ENCODE measurements at regions not wholly inside any gene's neighbourhood (a gene's known extent, or its start where the extent isn't known, plus 50 kb on each side); places are given as distances from the start of the nearest gene placed in this dataset.

- TF ChIP-seq BCL3 (IDR thresholded peaks at IDR 0.05) (no peak), TP53 (CRISPR knock-in tag; IDR thresholded peaks at IDR 0.05) (no peak), PBX3 (IDR thresholded peaks at IDR 0.05) (no peak), CBX2 (IDR thresholded peaks at IDR 0.05; ENCODE audit: borderline replicate concordance, low read depth) (no peak), CEBPB (IDR thresholded peaks at IDR 0.05) (no peak), CBX8 (IDR thresholded peaks at IDR 0.05) (no peak), ZC3H11A (IDR thresholded peaks at IDR 0.05) (no peak), POLR2A (IDR thresholded peaks at IDR 0.05; ENCODE audit: low read length) (no peak), BHLHE40 (IDR thresholded peaks at IDR 0.05; ENCODE audit: low read depth, low read length) (no peak), ZNF302 (CRISPR knock-in tag; IDR thresholded peaks at IDR 0.05) (no peak), EHF (CRISPR knock-in tag; IDR thresholded peaks at IDR 0.05) (no peak), HDAC2 (IDR thresholded peaks at IDR 0.05) (no peak)
Measured at GRCh38 chr10:83927166-83927565, 212.1 kb upstream of the GHITM start (continued).

- 2% methylated on average over 3 of the region's 3 CpGs for WGBS (ENCODE audit: missing lambda C conversion rate)
- no peak overlapping the region for H3K4me2 ChIP-seq
- TF ChIP-seq SMC3 (IDR thresholded peaks at IDR 0.05) (no peak), SREBF2 (IDR thresholded peaks at IDR 0.05) (no peak), FOSL2 (IDR thresholded peaks at IDR 0.05) (no peak), FOSL2 (CRISPR knock-in tag; IDR thresholded peaks at IDR 0.05) (no peak), BCL3 (IDR thresholded peaks at IDR 0.05) (no peak), HDAC2 (IDR thresholded peaks at IDR 0.05) (no peak), NR3C1 (IDR thresholded peaks at IDR 0.05) (no peak), MAZ (IDR thresholded peaks at IDR 0.05; ENCODE audit: borderline replicate concordance, low read depth, low read length) (no peak), RAD21 (conservative IDR thresholded peaks at IDR 0.05 in 1 of 2, IDR thresholded peaks at IDR 0.05 in 1 of 2) (no peak), JUN (IDR thresholded peaks at IDR 0.05) (no peak), KDM5A (IDR thresholded peaks at IDR 0.05) (no peak), PHF8 (IDR thresholded peaks at IDR 0.05; ENCODE audit: borderline replicate concordance, low read depth) (no peak)
- no peaks in the 10 kb centered on the region for H3K4me1 ChIP-seq
- ATAC-seq (no peak), FAIRE-seq (no peak), DNase-seq (ENCODE audit: low read depth in 1 of 2, low spot score in 1 of 2) (no peak)
- H3K9me3 ChIP-seq, result no peaks in the 10 kb centered on the region
- H3K27ac ChIP-seq, result no peak overlapping the region
- ChIA-PET CTCF (no interaction called here), POLR2A (no interaction called here)
- no peak overlapping the region for H3K4me3 ChIP-seq
Measured at GRCh38 chr10:83929399-83929798, 209.9 kb upstream of the GHITM start.

- ChIA-PET POLR2A (no interaction called here), CTCF (no interaction called here)
- no peak for FAIRE-seq
- DNase-seq (ENCODE audit: low read depth in 1 of 2, low spot score in 1 of 2), result no peak
- no peaks in the 10 kb centered on the region for H3K4me1 ChIP-seq
- no peak overlapping the region for H3K4me2 ChIP-seq
- H3K27ac ChIP-seq, result no peak overlapping the region
- ATAC-seq, result no peak
- H3K4me3 ChIP-seq, result no peak overlapping the region
- no peaks in the 10 kb centered on the region for H3K9me3 ChIP-seq
- no peak for TF ChIP-seq RFX5 (IDR thresholded peaks at IDR 0.05)
- no peak for TF ChIP-seq BHLHE40 (IDR thresholded peaks at IDR 0.05; ENCODE audit: low read depth, low read length)
- TF ChIP-seq CBX2 (IDR thresholded peaks at IDR 0.05; ENCODE audit: borderline replicate concordance, low read depth), result no peak
- no peak for TF ChIP-seq PHF8 (IDR thresholded peaks at IDR 0.05; ENCODE audit: borderline replicate concordance, low read depth)
- TF ChIP-seq JUN (IDR thresholded peaks at IDR 0.05), result no peak
- no peak for TF ChIP-seq RARB (CRISPR knock-in tag; IDR thresholded peaks at IDR 0.05)
- TF ChIP-seq ZFP36 (IDR thresholded peaks at IDR 0.05; ENCODE audit: borderline replicate concordance, partially characterized antibody), result no peak
- TF ChIP-seq CTCF (IDR thresholded peaks at IDR 0.05), result no peak
- no peak for TF ChIP-seq HEYL (CRISPR knock-in tag; IDR thresholded peaks at IDR 0.05)
- TF ChIP-seq BCL3 (IDR thresholded peaks at IDR 0.05), result no peak
- no peak for TF ChIP-seq CHD4 (IDR thresholded peaks at IDR 0.05; ENCODE audit: borderline replicate concordance)
- no peak for TF ChIP-seq KDM1A (IDR thresholded peaks at IDR 0.05; ENCODE audit: low read depth)
- no peak for TF ChIP-seq SMC3 (IDR thresholded peaks at IDR 0.05)
- TF ChIP-seq MYC (IDR thresholded peaks at IDR 0.05; ENCODE audit: borderline replicate concordance, low read length), result no peak
- no peak for TF ChIP-seq PBX3 (IDR thresholded peaks at IDR 0.05)
- TF ChIP-seq ZC3H11A (IDR thresholded peaks at IDR 0.05), result no peak
- no peak for TF ChIP-seq CBX8 (IDR thresholded peaks at IDR 0.05)
- 6% methylated on average over 3 of the region's 3 CpGs for WGBS (ENCODE audit: missing lambda C conversion rate)
Measured at GRCh38 chr10:83931669-83932068, 207.6 kb upstream of the GHITM start.

Measured in A549 (cell line).